Hippocampal formation (tissue), 2 donors: ENCODE measurements at regions not wholly inside any gene's neighbourhood (a gene's known extent, or its start where the extent isn't known, plus 50 kb on each side); places are given as distances from the start of the nearest gene placed in this dataset.

Source experiments
- DNase-seq, 2 donors: peaks; one replicate each; lab custom pipeline; 2025; lab: John Stamatoyannopoulos, UW

GRCh38 chr7:10684606-10685005 lies 289.1 kb upstream of the PHF14 start:
- DNase-seq = no peak

GRCh38 chr7:10685040-10685439 lies 288.6 kb upstream of the PHF14 start:
- no peak for DNase-seq

GRCh38 chr7:10688544-10688943 lies 285.1 kb upstream of the PHF14 start:
- DNase-seq = no peak

GRCh38 chr7:10696064-10696463 lies 277.6 kb upstream of the PHF14 start:
- DNase-seq = no peak

GRCh38 chr7:10703059-10703458 lies 270.6 kb upstream of the PHF14 start:
- DNase-seq = no peak

GRCh38 chr7:10703981-10704380 lies 269.7 kb upstream of the PHF14 start:
- no peak for DNase-seq

- no peak for DNase-seq
These were observed 269.0 kb upstream of the PHF14 start for GRCh38 chr7:10704653-10705052.

GRCh38 chr7:10706875-10707493 lies 266.7 kb upstream of the PHF14 start:
- no peak for DNase-seq

- DNase-seq = no peak
These were observed 266.2 kb upstream of the PHF14 start for GRCh38 chr7:10707519-10707918.

GRCh38 chr7:10708447-10708846 lies 265.2 kb upstream of the PHF14 start:
- peak in 1 of 2 donors; percentile 5 for DNase-seq

GRCh38 chr7:10718768-10719167 lies 254.9 kb upstream of the PHF14 start:
- DNase-seq = no peak

GRCh38 chr7:10720042-10720441 lies 253.6 kb upstream of the PHF14 start:
- DNase-seq = no peak

GRCh38 chr7:10721289-10721688 lies 252.4 kb upstream of the PHF14 start:
- no peak for DNase-seq

GRCh38 chr7:10723832-10724231 lies 249.8 kb upstream of the PHF14 start:
- DNase-seq = no peak

GRCh38 chr7:10724449-10724848 lies 249.2 kb upstream of the PHF14 start:
- DNase-seq = no peak

- DNase-seq = no peak
These were observed 246.0 kb upstream of the PHF14 start for GRCh38 chr7:10727636-10728035.

- no peak for DNase-seq
These were observed 242.4 kb upstream of the PHF14 start for GRCh38 chr7:10731253-10731773.

- DNase-seq = no peak
These were observed 239.9 kb upstream of the PHF14 start for GRCh38 chr7:10733747-10734146.

GRCh38 chr7:10734595-10734994 lies 239.1 kb upstream of the PHF14 start:
- DNase-seq = no peak

- DNase-seq = no peak
These were observed 234.3 kb upstream of the PHF14 start for GRCh38 chr7:10739401-10739800.

GRCh38 chr7:10740805-10741204 lies 232.9 kb upstream of the PHF14 start:
- DNase-seq = no peak

GRCh38 chr7:10756981-10757380 lies 216.7 kb upstream of the PHF14 start:
- peak in 1 of 2 donors; percentile 67 for DNase-seq

GRCh38 chr7:10759120-10759519 lies 214.6 kb upstream of the PHF14 start:
- DNase-seq = no peak

- DNase-seq = no peak
These were observed 205.9 kb upstream of the PHF14 start for GRCh38 chr7:10767771-10768170.
